SK-MEL-5 (cell line): ENCODE measurements at regions not wholly inside any gene's neighbourhood (a gene's known extent, or its start where the extent isn't known, plus 50 kb on each side); places are given as distances from the start of the nearest gene placed in this dataset.
"Not testable (repeated sequence)": the region's sequence is repeated elsewhere in the genome, so short reads cannot be mapped to it uniquely, and the experiment has no call there.

Experiments used
- DNase-seq: peaks from one replicate; pipeline ENCODE4 v3.0.0-alpha.2; 2016; ENCODE audit warnings: low read depth, low spot score
- in situ Hi-C: cut with HindIII; loops from 2 replicates; pipeline ENCODE4 v1.10.0; 2016; ENCODE audit warnings: low sequenced_read_pairs, high pct_unique_total_duplicates, low pct_unique_long_range_greater_than_20kb

DNA sequence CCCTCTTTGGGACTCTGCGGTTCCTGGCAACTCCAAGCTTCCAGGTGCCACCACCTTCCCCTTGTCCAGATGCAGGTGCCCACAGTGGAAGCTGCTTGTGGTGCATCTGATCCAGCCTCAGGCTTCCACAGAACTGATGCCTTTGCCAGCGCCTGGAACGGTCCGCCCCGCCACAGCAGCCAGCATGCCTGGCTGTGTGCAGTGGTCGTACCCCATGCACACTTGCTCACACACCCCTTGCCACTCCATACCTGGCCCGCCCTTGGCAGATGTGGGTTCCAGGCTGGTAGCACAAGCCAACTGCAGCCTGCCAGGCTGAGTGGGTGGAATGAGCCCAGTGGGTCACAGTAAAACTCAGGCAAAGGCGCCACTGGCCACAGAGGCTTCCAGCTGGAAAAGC, 240.5 kb downstream of the PPP4R3C start:
- DNase-seq = no peak
- in situ Hi-C loops = no loop called here

DNA sequence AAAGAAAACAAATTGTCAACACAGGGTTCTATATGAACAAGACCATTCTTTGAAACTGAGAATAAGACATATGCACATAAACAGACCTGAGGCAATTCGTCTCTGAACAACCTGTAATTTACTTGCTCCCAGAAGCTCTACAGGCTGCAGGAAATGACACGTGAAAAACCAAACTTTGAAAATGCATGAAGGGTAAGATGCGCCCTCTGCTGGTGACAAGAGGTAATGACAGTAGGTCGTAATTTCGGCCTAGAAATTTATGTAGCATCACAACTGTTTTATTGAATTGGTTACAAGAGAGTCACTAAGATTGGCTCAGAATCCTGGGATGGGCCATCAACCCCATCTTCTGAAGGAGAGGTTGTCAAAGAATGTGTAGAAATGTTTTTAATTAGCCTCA, 276.5 kb downstream of the PPP4R3C start:
- DNase-seq = peak; percentile 61
- in situ Hi-C loops = no loop called here

DNA sequence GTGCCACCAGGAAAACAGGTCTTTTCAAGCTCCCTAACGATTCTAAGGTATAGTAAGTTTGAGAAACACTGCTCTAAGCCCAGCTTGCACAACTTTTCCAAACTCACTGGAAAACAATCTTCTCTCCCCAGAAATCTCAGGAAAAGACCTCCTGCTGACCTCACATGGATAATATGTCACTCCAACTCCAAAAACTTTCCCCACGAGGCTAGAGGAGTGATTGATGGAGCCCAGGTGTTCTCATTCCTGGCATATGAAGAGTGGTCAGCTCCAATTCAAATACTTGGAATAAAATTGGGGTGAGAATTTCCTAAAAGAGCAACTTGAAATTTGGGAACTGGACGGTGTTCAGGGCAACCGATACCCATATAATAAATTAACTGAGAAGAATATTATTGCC, 299.9 kb downstream of the PPP4R3C start:
- in situ Hi-C loops = no loop called here
- DNase-seq = no peak

DNA sequence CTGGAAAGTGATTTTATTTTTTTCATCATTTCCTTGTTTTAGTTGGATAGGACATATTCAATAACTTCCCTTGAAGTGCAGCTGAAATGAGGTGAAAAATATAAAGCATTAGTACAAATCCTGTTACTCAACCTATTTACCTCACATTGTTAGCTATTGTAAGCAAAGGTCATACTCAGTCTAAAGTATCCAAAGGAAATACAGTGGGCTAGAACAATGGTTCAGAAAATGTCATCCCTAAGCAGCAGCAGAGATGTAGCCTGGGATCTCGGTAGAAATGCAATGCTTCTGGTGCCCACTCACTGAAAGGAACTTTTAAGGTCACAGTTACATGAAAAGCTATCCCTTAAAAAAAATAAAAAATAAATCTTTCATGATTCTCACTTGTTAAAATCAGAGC, 300.6 kb downstream of the PPP4R3C start:
- in situ Hi-C loops = no loop called here
- no peak for DNase-seq

DNA sequence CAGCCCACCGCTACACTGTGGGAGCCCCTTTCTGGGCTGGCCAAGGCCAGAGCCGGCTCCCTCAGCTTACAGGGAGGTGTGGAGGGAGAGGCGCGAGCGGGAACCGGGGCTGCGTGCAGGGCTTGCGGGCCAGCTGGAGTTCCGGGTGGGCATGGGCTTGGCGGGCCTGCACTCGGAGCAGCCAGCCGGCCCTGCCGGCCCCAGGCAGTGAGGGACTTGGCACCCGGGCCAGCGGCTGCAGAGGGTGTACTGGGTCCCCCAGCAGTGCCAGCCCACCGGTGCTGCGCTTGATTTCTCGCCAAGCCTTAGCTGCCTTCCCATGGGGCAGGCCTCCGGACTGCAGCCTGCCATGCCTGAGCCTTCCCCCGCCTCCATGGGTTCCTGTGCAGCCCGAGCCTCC, 306.2 kb downstream of the PPP4R3C start:
- in situ Hi-C loops, DNase-seq: not testable (repeated sequence)

DNA sequence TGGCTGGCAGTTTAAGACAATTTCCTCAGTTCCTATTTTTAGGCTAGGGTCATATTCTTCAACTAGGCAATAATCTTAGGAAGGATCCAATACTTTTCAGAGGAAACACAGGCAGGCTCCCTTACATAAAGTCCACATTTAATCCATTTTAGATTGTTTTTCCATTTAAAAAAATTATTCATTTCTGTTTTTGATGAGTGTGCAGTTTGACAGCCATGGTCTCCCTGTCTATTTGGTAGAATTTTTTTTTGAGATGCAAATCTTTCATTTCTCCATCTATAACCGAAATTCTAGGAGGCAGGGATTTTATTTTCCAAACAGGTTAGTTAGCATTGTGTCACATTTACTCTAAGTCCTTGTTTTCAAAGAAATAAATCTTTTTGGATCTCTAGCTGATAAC, 326.8 kb downstream of the PPP4R3C start:
- no peak for DNase-seq
- in situ Hi-C loops = no loop called here

- no peak for DNase-seq
- in situ Hi-C loops = no loop called here
Observed at GRCh38 chrX:27132862-27133261, 330.3 kb downstream of the PPP4R3C start.

- DNase-seq = peak; percentile 10
- in situ Hi-C loops = not testable (repeated sequence)
Observed at GRCh38 chrX:27087176-27087575, 376.0 kb downstream of the PPP4R3C start.

GRCh38 chrX:27086237-27086636, 376.9 kb downstream of the PPP4R3C start:
- in situ Hi-C loops = no loop called here

GRCh38 chrX:27085346-27085745, 377.8 kb downstream of the PPP4R3C start:
- DNase-seq = no peak
- in situ Hi-C loops = no loop called here

More at GRCh38 chrX:27086237-27086636, 376.9 kb downstream of the PPP4R3C start:
- peak; percentile 83 for DNase-seq

DNA sequence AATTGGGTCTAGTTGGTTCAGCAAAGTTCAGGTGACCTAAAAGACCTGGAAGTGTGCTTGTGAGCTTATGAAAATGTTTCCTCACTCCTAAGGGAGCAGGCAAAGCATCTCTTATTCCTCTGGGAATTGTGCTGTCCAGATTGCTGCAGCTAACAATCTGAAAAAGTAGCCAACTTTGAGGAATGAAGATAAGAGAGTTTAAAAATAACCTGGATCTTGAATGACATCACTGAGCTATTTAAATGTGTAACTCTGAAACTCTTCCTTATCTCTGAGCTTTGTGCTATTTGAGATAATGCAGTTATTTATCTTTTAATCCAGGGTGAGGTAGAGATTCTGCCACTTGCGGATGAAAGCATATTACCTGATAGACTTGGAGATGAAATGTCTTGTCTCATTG, 384.8 kb downstream of the PPP4R3C start:
- DNase-seq = no peak
- in situ Hi-C loops = no loop called here

DNA sequence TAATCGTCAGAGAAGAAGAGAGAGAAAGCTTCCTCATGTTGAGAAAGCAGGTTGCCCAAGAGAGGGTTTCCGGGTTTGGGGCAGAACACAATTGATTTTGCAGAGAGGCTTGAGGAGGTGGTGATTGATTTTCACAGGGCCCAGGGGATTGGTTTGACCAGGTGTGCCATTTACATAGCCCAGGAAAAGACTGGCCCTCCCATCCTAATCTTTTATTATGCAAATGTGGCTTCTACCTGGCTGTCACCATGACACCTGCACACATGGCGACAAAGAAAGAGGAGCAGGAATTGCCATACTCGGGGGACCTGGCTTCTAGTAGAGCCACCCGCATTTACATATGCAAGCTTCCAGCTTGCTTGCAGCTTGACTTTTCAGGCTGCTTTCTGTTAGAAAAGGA, 405.3 kb downstream of the PPP4R3C start:
- DNase-seq = no peak
- in situ Hi-C loops = no loop called here

DNA sequence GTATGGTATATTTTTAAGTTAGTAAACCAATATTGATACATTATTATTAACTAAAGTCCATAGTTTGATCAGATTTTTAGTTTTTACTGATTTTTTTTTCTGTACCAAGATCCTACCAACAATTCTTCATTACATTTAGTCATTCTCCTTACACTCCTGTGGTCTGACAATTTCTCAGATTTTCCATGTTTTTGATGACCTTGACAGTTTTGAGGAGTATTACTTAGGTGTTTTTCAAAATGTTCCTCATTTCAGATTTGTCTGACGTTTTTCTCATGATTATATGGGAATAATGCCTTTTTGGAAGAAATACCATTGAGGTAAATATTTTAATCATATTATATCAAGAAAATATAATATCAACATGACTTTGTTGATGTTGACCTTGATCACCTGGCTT, 423.8 kb downstream of the PPP4R3C start:
- in situ Hi-C loops = no loop called here
- no peak for DNase-seq

DNA sequence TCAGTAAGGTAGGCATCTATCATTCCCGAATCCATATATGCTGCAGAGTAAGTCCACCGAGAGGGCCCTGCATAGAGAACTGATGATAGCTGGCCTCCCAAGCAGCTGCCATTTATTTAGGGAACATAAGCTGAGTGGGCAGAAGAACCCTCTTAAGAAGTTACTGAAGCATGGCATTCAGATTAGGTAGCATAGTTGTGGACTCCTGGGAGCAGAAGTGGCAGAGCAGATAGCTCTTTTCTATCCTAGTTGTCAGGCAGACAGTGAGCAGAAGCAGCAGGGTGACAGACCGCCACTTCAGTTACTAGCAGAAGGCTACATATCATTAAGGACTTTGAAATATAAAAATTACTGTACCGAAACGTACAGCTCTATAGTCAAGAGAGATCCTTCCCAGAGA, 454.7 kb downstream of the PPP4R3C start:
- in situ Hi-C loops = no loop called here
- DNase-seq = no peak

GRCh38 chrX:26999634-27000033, 463.5 kb downstream of the PPP4R3C start:
- no peak for DNase-seq

DNA sequence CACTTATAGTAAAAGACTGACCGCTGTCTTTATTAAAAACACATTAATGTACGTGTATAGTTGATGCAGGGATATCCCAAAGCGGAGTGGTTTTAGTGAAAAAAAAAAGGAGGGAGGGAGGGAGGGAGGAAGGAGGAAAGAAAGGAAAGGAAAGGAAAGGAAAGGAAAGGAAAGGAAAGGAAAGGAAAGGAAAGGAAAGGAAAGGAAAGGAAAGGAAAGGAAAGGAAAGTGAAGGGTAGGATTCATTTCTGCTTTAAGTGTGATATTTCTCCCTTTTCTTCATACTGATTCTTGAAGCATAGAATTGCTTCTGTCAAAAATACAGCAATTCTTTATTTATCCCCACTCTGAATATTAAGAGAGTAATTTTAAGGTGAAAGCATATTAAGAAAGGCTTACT, 504.9 kb downstream of the PPP4R3C start:
- in situ Hi-C loops = no loop called here
- DNase-seq = no peak

More at GRCh38 chrX:26999634-27000033, 463.5 kb downstream of the PPP4R3C start:
- in situ Hi-C loops = no loop called here

DNA sequence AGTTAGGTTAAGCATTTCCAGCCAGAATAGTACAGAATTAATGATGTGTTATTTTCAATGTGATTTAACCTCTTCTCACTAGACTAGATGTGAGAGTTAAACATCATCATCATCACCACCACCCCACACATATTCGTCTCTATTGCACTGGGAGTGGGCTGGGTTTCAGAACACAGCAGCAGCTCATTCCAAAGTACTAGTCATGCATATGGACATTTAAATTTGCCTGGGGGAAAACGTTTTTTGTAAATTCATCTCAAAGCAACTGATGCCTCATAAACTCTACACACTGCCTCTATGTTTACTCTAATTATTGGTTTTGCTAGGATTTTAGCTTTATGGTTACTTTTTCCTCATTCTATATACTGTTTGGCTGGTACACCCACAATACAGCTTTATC, 509.1 kb downstream of the PPP4R3C start:
- no peak for DNase-seq
- in situ Hi-C loops = no loop called here

DNA sequence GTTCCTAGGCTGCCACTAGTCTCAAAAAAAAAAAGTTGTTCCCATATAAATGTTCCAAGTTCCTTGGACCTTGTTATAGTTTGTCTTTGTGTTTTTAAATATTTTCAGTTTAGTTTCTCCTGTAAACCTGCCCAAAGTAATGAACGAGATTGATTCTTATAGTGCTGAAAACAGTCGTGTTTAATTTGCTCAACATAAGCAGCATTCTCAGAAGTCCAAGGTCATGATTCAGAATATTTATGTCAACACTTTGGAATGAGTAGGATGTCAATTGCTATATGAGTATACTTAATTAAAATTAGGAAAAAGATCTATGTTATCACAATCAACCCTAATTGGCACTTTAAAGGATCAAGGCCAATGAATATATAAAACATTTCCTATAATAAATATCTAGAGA, 510.9 kb downstream of the PPP4R3C start:
- in situ Hi-C loops = no loop called here
- no peak for DNase-seq

DNA sequence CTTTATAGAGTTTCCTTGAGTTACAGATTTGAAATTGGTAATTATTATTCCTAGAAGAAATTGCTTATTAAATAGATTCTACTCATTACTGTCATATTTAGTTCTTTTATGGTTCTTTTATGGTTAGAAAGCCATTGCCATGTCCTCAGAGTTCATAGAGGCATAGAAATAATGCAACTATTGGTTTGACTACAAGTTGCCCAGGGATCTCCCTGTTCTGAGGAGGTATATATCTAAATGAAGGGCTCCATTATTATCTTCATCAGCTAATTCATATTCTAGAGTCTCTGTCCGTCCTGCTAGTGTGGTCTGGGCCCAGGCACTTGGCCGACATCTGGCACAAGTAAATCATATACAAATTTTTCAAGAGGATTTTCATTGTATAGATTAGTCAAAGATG, 535.7 kb downstream of the PPP4R3C start:
- in situ Hi-C loops = no loop called here
- DNase-seq = no peak

DNA sequence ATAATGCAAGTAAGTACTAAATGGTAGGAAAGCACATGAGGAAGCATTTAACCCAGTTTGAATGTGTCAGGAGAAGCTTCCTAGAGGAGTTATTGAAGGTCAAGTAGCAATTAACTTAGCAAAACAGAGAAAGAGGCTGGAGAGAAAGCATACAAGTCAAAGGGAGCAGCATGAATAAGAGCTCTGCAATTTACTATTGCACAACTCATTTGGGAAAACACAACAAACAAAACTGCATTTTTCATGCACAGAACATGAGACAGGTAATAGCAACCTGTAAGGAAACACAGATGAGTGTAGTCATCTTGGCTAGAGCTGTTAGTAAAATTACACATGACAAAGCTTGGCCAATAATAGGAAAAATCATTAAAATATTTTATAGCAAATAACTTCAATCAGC, 538.1 kb downstream of the PPP4R3C start:
- in situ Hi-C loops = no loop called here

More for the DNA sequence above, 538.1 kb downstream of the PPP4R3C start:
- no peak for DNase-seq
